ENCODE measurements at regions not wholly inside any gene's neighbourhood (a gene's known extent, or its start where the extent isn't known, plus 50 kb on each side); places are given as distances from the start of the nearest gene placed in this dataset.

- in situ Hi-C loops (cut with MboI; ENCODE audit: low pct_unique_long_range_greater_than_20kb, low sequenced_read_pairs, unreplicated experiment), result no loop called here
- no peak for DNase-seq (ENCODE audit: low spot score)
- TF ChIP-seq CTCF (IDR thresholded peaks at IDR 0.05; ENCODE audit: extremely low read depth, insufficient read depth, missing control alignments), result no peak
These were observed 277.4 kb downstream of the FZD1 start for GRCh38 chr7:91541641-91542040.

- no peak for DNase-seq (ENCODE audit: low spot score)
- no peak for TF ChIP-seq CTCF (IDR thresholded peaks at IDR 0.05; ENCODE audit: extremely low read depth, insufficient read depth, missing control alignments)
- in situ Hi-C loops (cut with MboI; ENCODE audit: low pct_unique_long_range_greater_than_20kb, low sequenced_read_pairs, unreplicated experiment), result no loop called here
These were observed 279.4 kb downstream of the FZD1 start for GRCh38 chr7:91543646-91544045.

DNA sequence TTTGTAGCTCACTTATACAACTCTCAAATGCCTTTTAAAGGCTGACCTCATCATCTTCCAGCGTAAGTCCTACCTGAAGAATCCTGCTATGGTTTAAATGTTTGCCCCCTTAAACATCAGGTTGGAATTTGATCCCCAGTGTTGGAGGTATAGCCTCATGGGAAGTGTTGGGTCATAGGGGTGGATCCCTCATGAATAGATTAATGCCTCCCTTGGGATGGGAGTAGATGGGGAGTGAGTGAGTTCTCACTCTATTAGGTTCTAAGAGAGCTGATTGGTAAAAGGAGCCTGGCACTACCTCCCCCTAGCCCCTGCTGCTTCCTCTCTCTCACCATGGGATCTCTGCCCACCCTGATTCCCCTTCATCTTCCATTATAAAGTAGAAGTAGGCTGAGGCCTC, 285.6 kb downstream of the FZD1 start:
- in situ Hi-C loops (cut with MboI; ENCODE audit: low pct_unique_long_range_greater_than_20kb, low sequenced_read_pairs, unreplicated experiment), result no loop called here
- DNase-seq (ENCODE audit: low spot score), result no peak
- no peak for TF ChIP-seq CTCF (IDR thresholded peaks at IDR 0.05; ENCODE audit: extremely low read depth, insufficient read depth, missing control alignments)

- TF ChIP-seq CTCF (IDR thresholded peaks at IDR 0.05; ENCODE audit: extremely low read depth, insufficient read depth, missing control alignments), result no peak
- no peak for DNase-seq (ENCODE audit: low spot score)
- in situ Hi-C loops (cut with MboI; ENCODE audit: low pct_unique_long_range_greater_than_20kb, low sequenced_read_pairs, unreplicated experiment), result no loop called here
These were observed 286.7 kb downstream of the FZD1 start for GRCh38 chr7:91550931-91551330.

GRCh38 chr7:91551377-91552175, 287.3 kb downstream of the FZD1 start:
- no peak for TF ChIP-seq CTCF (IDR thresholded peaks at IDR 0.05; ENCODE audit: extremely low read depth, insufficient read depth, missing control alignments)
- no peak for DNase-seq (ENCODE audit: low spot score)
- in situ Hi-C loops (cut with MboI; ENCODE audit: low pct_unique_long_range_greater_than_20kb, low sequenced_read_pairs, unreplicated experiment), result no loop called here

DNA sequence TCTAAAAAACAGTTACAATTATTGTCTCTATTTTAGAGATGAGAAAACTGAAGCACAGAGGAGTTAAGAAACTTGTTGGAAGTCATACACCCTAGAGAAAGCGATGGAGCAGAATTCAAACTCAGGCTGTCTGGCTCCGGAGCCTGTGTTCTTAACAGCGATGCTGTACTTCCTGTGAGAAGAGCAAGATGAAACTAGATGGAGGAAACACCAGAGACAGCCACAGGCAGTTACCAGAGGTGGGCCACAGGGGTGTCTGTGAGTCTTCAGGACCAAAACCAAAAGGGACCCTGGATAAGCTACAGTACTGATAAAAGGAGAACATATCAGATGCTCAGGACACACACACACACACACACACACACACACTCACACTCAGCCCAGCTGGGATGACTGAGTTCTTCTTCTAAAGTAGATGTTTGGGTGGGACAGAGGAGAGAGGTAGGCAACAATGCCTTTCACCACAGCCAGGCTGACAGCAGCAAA, 289.2 kb downstream of the FZD1 start:
- no peak for TF ChIP-seq CTCF (IDR thresholded peaks at IDR 0.05; ENCODE audit: extremely low read depth, insufficient read depth, missing control alignments)
- in situ Hi-C loops (cut with MboI; ENCODE audit: low pct_unique_long_range_greater_than_20kb, low sequenced_read_pairs, unreplicated experiment), result no loop called here
- no peak for DNase-seq (ENCODE audit: low spot score)
